K562 (cell line): ENCODE measurements at regions not wholly inside any gene's neighbourhood (a gene's known extent, or its start where the extent isn't known, plus 50 kb on each side); places are given as distances from the start of the nearest gene placed in this dataset.

Experiments
- ATF2 ChIP-seq: sonication (generic); formaldehyde crosslinking; IDR thresholded peaks from 2 replicates; pipeline ENCODE4 v1.8.1; 2022; ENCODE audit warnings: missing genetic modification reagents
- BRF2 ChIP-seq: IDR thresholded peaks from 3 replicates; pipeline ENCODE4 v1.6.1; 2011; ENCODE audit warnings: borderline replicate concordance, mild to moderate bottlenecking; ENCODE audit not compliant: insufficient read length, insufficient read depth
- CBX2 ChIP-seq: fragments of 200-600 bp; sonication (generic); IDR thresholded peaks from one replicate; pipeline ENCODE4 v1.6.1; 2012; ENCODE audit warnings: mild to moderate bottlenecking, low read length, inconsistent platforms; ENCODE audit not compliant: insufficient read depth, poor library complexity, severe bottlenecking
- GABPA ChIP-seq: fragments of 200-800 bp; sonication (Bioruptor generic); conservative IDR thresholded peaks from 2 replicates; pipeline ENCODE4 v1.6.1; 2016; ENCODE audit warnings: low read depth, missing genetic modification characterization, missing compliant biosample characterization
- GATA2 ChIP-seq: sonication (generic); formaldehyde crosslinking; IDR thresholded peaks from 2 replicates; pipeline ENCODE4 v1.4.0; 2020; ENCODE audit warnings: mild to moderate bottlenecking, missing genetic modification reagents
- KDM5B ChIP-seq: fragments of 200-600 bp; sonication (generic); IDR thresholded peaks from 2 replicates; pipeline ENCODE4 v1.6.1; 2012; ENCODE audit warnings: low read depth, mild to moderate bottlenecking, moderate library complexity, low read length, control low read depth, inconsistent platforms; ENCODE audit not compliant: insufficient replicate concordance
- PRPF4 ChIP-seq: fragments of 200-400 bp; formaldehyde crosslinking; IDR thresholded peaks from one replicate; pipeline ENCODE4 v1.6.1; 2017; ENCODE audit warnings: low read length, low read depth, mild to moderate bottlenecking; ENCODE audit not compliant: insufficient read depth, poor library complexity, severe bottlenecking
- SAFB2 ChIP-seq: fragments of 200-400 bp; formaldehyde crosslinking; IDR thresholded peaks from 2 replicates; pipeline ENCODE4 v1.6.1; 2018; ENCODE audit warnings: borderline replicate concordance, low read length, low read depth, moderate library complexity; ENCODE audit not compliant: severe bottlenecking
- SIN3A ChIP-seq, 2 experiments: fragments of 150-350 bp in 1 of 2; IDR thresholded peaks; 2 replicates each; pipeline ENCODE4 v1.6.1; 2011 to 2016; ENCODE audit warnings: borderline replicate concordance in 2 of 2, low read depth in 2 of 2, low read length in 2 of 2, mild to moderate bottlenecking in 2 of 2, moderate library complexity in 2 of 2; ENCODE audit not compliant: control insufficient read depth in 1 of 2
- TCF7L2 ChIP-seq: fragments of 150-350 bp; IDR thresholded peaks from 2 replicates; pipeline ENCODE4 v1.6.1; 2016; ENCODE audit warnings: low read depth, mild to moderate bottlenecking, low read length, moderate library complexity
- YY1 ChIP-seq, 3 experiments: IDR thresholded peaks; 2 replicates each; pipeline ENCODE4 v1.6.1; 2011; ENCODE audit warnings: low read length in 2 of 3, mild to moderate bottlenecking in 2 of 3, moderate library complexity in 2 of 3, borderline replicate concordance in 1 of 3, control low read depth in 1 of 3, low read depth in 1 of 3; ENCODE audit not compliant: insufficient read depth in 3 of 3, insufficient replicate concordance in 2 of 3, control insufficient read depth in 1 of 3, insufficient read length in 1 of 3; ENCODE audit errors: extremely low read depth in 1 of 3
- ZNF316 ChIP-seq: fragments of 450-650 bp; IDR thresholded peaks from 2 replicates; pipeline ENCODE4 v1.6.1; 2016

GRCh38 chr4:45869184-45869583 lies 254.7 kb downstream of the GABRG1 start:
- TF ChIP-seq GATA2 (CRISPR knock-in tag): no peak
- no peak for TF ChIP-seq CBX2
- no peak for TF ChIP-seq GABPA
- no peak for TF ChIP-seq SIN3A (IDR thresholded peaks at IDR 0.05; ENCODE audit: borderline replicate concordance in 2 of 2, control insufficient read depth in 1 of 2, low read depth in 2 of 2, low read length in 2 of 2)
- TF ChIP-seq SAFB2: no peak
- no peak for TF ChIP-seq ATF2
- no peak for TF ChIP-seq ZNF316
- no peak for TF ChIP-seq PRPF4
- TF ChIP-seq BRF2: no peak
- no peak for TF ChIP-seq YY1 (IDR thresholded peaks at IDR 0.05; ENCODE audit: borderline replicate concordance in 1 of 3, control insufficient read depth in 1 of 3, extremely low read depth in 1 of 3, insufficient read depth in 3 of 3, insufficient read length in 1 of 3, insufficient replicate concordance in 2 of 3, low read depth in 1 of 3, low read length in 2 of 3)
- no peak for TF ChIP-seq TCF7L2
- no peak for TF ChIP-seq KDM5B
